ENCODE measurements at regions not wholly inside any gene's neighbourhood (a gene's known extent, or its start where the extent isn't known, plus 50 kb on each side); places are given as distances from the start of the nearest gene placed in this dataset.

DNA sequence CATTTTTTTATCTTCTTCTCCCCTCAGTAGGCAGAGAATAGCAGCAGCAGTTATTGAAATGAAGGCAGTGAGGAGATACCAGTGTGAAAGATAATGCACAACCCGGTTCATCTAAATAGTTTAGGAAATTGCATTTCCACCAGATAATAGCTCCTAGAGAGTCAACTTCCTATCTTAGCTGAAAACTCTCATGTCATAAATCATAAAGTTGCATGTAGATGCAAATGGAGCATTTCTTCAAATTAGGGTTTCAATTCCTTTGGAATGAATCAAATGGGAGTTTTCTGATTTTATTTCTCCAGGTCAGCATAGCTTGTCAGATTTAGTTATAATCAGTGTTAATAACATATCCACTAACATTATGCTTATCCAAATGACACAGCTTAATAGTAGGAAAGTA is 335.3 kb downstream of the CNTNAP4 start:
- no peak overlapping the region for H3K4me3 Mint-ChIP-seq
- H3K27ac Mint-ChIP-seq, result no peak overlapping the region
- H3K4me1 Mint-ChIP-seq (ENCODE audit: low read depth), result no peaks in the 10 kb centered on the region
- H3K9me3 Mint-ChIP-seq, result peaks cover 2% of the 10 kb centered on the region
- no peak for DNase-seq
- H3K36me3 Mint-ChIP-seq (ENCODE audit: low read depth), result no peaks in the 10 kb centered on the region
- no peaks in the 10 kb centered on the region for H3K27me3 Mint-ChIP-seq

DNA sequence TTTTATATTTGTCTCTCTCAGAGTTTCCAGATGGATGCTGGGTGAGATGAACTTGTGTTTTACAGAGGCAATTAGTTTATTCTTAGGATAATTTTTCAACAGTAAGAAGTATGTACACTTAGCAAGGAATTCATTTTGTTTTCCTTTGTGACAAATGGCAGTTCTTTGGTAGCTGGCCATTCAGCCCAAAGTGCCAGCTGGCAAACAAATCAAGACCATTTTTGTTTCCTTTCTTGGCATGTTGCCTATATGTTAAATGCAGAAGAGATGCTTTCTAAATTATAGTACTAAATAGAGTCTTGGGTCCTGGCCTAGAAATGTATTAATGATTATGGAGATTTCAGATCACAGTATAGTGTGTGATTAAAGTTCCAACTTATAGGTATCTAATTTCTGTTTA is 337.1 kb downstream of the CNTNAP4 start:
- no peak overlapping the region for H3K4me3 Mint-ChIP-seq
- H3K27me3 Mint-ChIP-seq, result no peaks in the 10 kb centered on the region
- DNase-seq, result no peak
- no peaks in the 10 kb centered on the region for H3K36me3 Mint-ChIP-seq (ENCODE audit: low read depth)
- no peaks in the 10 kb centered on the region for H3K4me1 Mint-ChIP-seq (ENCODE audit: low read depth)
- H3K27ac Mint-ChIP-seq, result no peak overlapping the region
- peaks cover 10% of the 10 kb centered on the region for H3K9me3 Mint-ChIP-seq

DNA sequence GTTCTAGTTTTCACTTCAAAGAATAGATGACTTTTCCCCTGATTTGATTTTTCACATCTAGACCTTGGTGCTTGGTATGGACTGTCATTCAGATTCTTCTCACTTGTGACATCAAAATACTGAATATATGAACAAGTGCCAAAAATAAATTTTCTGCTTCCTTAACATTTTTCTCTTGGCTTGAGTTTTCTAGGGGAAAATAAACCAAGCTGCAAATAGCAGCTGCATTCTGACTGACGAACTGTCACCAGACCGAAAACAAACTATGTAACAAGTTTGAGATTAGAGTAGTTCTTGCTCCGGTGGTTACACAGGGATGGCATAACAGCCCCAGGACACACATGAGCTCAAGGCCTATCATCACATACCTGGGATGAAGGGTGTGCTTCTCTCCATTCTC is 345.7 kb downstream of the CNTNAP4 start:
- no peaks in the 10 kb centered on the region for H3K27me3 Mint-ChIP-seq
- no peaks in the 10 kb centered on the region for H3K4me1 Mint-ChIP-seq (ENCODE audit: low read depth)
- H3K9me3 Mint-ChIP-seq, result peaks cover 18% of the 10 kb centered on the region
- no peak for DNase-seq
- no peaks in the 10 kb centered on the region for H3K36me3 Mint-ChIP-seq (ENCODE audit: low read depth)
- H3K27ac Mint-ChIP-seq, result no peak overlapping the region
- no peak overlapping the region for H3K4me3 Mint-ChIP-seq

DNA sequence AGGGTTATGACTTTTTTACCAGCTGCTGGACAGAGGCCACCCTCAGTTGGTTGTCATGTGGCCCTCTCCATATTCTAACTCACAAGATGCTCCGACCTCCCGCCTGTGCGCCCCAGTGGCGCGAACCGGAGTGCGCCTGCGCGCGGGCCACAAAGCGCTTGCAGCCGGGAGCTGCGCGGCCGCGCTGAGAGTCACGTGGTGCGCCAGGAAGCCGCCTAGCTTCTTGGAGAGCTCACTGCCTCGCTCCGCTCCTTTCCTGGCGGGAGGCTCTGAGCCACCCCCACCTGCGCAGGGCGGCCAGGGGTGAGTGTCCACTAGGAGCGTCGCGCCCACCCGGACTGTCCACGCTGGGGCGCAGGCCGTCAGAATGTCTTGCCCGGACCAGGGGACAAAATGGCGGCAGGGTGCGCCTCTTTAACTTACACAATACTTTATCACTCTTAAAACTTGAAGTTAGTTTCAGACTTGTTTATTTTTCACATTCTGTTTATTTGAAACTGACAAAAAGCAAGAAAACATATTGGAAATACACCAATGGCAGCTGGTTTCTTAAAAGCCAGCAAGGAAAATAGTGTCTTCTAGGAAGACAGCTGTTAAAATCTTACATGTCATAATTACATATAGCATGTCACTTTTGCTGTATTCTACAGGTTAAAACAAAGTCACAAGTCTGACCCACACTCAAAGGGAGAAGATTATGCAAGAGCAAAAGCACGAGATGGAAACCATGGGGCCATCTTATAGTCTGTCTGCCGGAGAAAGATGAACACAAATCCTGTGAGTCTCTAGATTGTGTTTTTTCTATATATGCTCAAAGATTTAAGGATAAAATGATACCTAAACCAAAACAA is 357.9 kb downstream of the CNTNAP4 start:
- H3K4me1 Mint-ChIP-seq (ENCODE audit: low read depth), result no peaks in the 10 kb centered on the region
- no peak overlapping the region for H3K4me3 Mint-ChIP-seq

DNA sequence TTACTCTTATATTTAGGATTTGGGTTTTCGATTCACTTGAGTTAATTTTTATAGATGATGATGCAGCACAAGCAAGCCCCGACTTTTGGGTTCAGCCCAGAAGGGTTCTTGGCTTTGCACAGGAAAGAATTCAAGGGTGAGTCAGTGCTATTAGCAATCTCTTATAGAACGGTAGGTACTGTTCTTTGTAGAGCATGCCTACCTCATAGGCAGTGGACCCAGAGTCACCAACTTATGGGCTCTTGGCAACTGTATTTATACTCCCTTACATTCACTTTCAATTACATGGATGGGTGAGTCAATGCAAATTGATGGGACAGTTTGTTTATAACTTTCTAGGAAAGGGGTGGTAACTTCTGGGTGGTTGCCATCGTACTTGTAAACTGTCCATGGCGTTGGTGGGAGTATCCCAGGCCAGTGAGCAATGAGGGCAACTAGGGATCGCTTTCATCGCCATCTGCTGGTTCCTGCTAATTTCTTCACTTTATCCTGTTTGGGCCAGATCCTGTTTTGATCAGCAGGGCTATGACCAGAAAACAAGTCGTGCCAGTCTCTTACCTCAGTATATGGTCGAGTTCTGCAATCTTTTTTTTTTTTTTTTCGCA is 362.6 kb downstream of the CNTNAP4 start:
- Mint-ChIP-seq H3K4me3 (no peak overlapping the region), H3K9me3 (peaks cover 11% of the 10 kb centered on the region), H3K4me1 (ENCODE audit: low read depth) (no peaks in the 10 kb centered on the region), H3K27ac (no peak overlapping the region), H3K27me3 (no peaks in the 10 kb centered on the region), H3K36me3 (ENCODE audit: low read depth) (no peaks in the 10 kb centered on the region)
- no peak for DNase-seq

More for the DNA sequence above, 357.9 kb downstream of the CNTNAP4 start:
- peaks cover 14% of the 10 kb centered on the region for H3K9me3 Mint-ChIP-seq
- DNase-seq, result no peak
- no peaks in the 10 kb centered on the region for H3K36me3 Mint-ChIP-seq (ENCODE audit: low read depth)
- H3K27ac Mint-ChIP-seq, result no peak overlapping the region
- no peaks in the 10 kb centered on the region for H3K27me3 Mint-ChIP-seq

DNA sequence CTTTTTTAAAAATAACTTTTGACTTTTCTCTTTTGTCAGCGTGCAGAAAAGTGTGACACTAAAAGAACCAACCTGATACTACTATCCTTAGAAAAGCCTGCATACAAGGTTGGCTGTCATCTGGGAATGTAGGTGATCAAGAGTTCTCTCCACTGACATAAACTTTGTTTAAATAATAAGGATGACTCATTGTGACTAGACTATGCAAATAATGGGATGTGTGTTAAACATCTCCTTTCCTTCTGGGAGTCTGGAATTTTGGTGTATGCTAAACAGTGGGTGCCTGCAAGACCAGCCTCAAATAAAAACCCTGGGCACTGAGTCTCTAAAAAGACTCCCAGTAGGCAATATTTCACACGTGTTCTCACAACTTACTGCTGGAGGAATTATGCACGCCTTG is 373.4 kb downstream of the CNTNAP4 start:
- H3K9me3 Mint-ChIP-seq, result no peaks in the 10 kb centered on the region
- H3K4me3 Mint-ChIP-seq, result no peak overlapping the region
- no peaks in the 10 kb centered on the region for H3K27me3 Mint-ChIP-seq
- no peaks in the 10 kb centered on the region for H3K4me1 Mint-ChIP-seq (ENCODE audit: low read depth)
- no peak overlapping the region for H3K27ac Mint-ChIP-seq
- DNase-seq, result no peak
- H3K36me3 Mint-ChIP-seq (ENCODE audit: low read depth), result no peaks in the 10 kb centered on the region

DNA sequence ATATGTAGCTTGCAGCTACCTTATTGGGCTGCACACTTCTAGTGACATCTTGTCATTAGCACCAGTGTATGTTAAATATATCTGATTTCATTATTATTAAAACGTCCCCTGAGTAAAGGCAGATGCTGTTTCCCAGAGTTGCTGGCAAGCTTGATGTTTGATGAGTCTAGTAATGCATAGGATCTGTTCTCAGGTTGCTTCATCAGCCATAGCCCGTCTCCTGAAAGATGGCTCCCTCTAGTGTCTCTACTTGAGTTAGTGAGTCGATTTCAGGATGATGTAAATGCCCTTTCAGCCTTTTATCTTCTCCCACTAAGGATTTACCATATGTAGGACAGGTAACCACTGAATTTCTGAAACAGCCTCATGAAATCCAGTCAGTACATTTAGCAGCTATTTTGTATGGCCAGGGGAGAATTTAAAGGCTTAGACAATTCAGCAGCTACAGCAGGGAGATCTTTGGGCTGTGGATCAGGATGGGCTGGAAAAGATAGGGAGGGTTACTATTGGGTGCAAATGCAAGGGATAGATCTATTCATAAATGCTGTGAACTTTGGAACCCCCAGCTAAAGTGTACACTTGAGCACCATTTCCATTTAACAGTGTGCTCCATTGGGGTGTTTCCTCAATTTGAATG is 376.3 kb downstream of the CNTNAP4 start:
- Mint-ChIP-seq H3K27ac (no peak overlapping the region), H3K4me1 (ENCODE audit: low read depth) (no peaks in the 10 kb centered on the region), H3K4me3 (no peak overlapping the region), H3K27me3 (no peaks in the 10 kb centered on the region), H3K36me3 (ENCODE audit: low read depth) (no peaks in the 10 kb centered on the region), H3K9me3 (no peaks in the 10 kb centered on the region)
- no peak for DNase-seq

GRCh38 chr16:76654088-76654820 is 377.1 kb downstream of the CNTNAP4 start:
- Mint-ChIP-seq H3K9me3 (no peaks in the 10 kb centered on the region), H3K27ac (no peak overlapping the region), H3K4me1 (ENCODE audit: low read depth) (no peaks in the 10 kb centered on the region), H3K4me3 (no peak overlapping the region), H3K27me3 (no peaks in the 10 kb centered on the region), H3K36me3 (ENCODE audit: low read depth) (no peaks in the 10 kb centered on the region)
- no peak for DNase-seq

GRCh38 chr16:76656994-76657393 is 379.8 kb downstream of the CNTNAP4 start:
- H3K4me1 Mint-ChIP-seq (ENCODE audit: low read depth), result no peaks in the 10 kb centered on the region
- H3K36me3 Mint-ChIP-seq (ENCODE audit: low read depth), result no peaks in the 10 kb centered on the region
- H3K4me3 Mint-ChIP-seq, result no peak overlapping the region
- H3K9me3 Mint-ChIP-seq, result no peaks in the 10 kb centered on the region
- H3K27ac Mint-ChIP-seq, result no peak overlapping the region
- no peaks in the 10 kb centered on the region for H3K27me3 Mint-ChIP-seq
- no peak for DNase-seq

DNA sequence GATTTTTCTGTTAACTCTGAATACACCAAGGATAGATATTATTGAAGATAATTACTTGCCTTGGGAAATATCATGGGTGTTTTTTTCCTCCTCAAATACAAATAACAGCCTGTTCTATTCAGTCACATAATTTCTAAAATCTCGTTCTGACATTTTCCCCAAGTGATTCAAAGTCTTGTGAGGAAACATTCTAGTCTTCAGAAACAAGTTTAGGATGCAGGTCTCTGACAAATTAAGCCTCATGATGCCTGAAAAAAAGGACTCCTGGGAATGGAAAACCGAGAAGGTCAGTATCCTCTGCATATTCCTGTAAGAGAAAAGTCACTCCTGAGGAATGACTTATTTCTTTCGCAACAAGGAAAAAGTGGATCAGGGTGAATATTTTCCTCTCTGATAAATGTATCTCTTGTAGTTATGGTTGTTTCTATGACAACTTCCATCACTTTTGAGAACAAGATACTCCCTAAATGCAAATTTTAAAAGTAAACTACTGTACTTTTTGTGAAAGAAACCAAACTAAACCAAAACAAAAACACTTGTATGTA is 384.6 kb downstream of the CNTNAP4 start:
- Mint-ChIP-seq H3K27me3 (no peaks in the 10 kb centered on the region), H3K4me3 (no peak overlapping the region), H3K36me3 (ENCODE audit: low read depth) (no peaks in the 10 kb centered on the region), H3K9me3 (peaks cover 2% of the 10 kb centered on the region), H3K4me1 (ENCODE audit: low read depth) (no peaks in the 10 kb centered on the region), H3K27ac (no peak overlapping the region)
- DNase-seq, result no peak

DNA sequence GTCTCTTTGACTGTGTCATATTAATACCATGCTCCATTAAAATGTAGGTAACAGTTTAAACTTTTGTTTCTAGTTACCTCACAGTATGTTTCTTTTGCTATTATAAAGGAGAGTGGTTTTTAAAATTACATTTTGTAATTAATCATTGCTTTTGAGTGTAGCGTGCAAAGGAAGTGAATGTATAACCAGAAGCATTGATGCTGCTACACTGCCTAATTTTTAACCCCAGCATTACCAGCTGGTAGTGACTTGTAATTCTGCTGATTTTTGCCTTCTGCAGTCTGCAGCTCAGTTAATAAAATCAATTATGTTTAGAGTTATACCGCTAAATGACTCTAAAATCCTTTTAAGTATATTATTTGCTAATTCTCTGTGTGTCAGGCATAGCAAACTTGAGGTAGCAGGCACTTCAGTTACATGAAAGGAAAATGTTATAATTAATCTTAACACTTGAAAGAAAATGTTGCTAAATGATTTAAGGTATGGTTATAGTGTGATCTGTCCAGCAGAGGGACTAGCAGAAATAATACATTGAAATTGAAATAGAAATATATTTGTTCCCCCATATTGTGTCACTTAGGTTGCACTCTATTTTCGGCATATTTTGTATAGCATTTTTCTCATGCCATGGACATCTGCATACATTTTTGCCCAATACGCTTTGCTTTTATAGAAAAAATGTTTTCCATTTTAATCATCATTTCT is 388.5 kb downstream of the CNTNAP4 start:
- no peak overlapping the region for H3K27ac Mint-ChIP-seq
- no peak for DNase-seq
- no peaks in the 10 kb centered on the region for H3K36me3 Mint-ChIP-seq (ENCODE audit: low read depth)
- H3K9me3 Mint-ChIP-seq, result peaks cover 2% of the 10 kb centered on the region
- H3K27me3 Mint-ChIP-seq, result no peaks in the 10 kb centered on the region
- no peaks in the 10 kb centered on the region for H3K4me1 Mint-ChIP-seq (ENCODE audit: low read depth)
- H3K4me3 Mint-ChIP-seq, result no peak overlapping the region

GRCh38 chr16:76668207-76668725 is 391.1 kb downstream of the CNTNAP4 start:
- Mint-ChIP-seq H3K27me3 (no peaks in the 10 kb centered on the region), H3K4me1 (ENCODE audit: low read depth) (no peaks in the 10 kb centered on the region), H3K9me3 (peaks cover 2% of the 10 kb centered on the region), H3K27ac (no peak overlapping the region), H3K4me3 (no peak overlapping the region), H3K36me3 (ENCODE audit: low read depth) (no peaks in the 10 kb centered on the region)
- DNase-seq, result no peak

DNA sequence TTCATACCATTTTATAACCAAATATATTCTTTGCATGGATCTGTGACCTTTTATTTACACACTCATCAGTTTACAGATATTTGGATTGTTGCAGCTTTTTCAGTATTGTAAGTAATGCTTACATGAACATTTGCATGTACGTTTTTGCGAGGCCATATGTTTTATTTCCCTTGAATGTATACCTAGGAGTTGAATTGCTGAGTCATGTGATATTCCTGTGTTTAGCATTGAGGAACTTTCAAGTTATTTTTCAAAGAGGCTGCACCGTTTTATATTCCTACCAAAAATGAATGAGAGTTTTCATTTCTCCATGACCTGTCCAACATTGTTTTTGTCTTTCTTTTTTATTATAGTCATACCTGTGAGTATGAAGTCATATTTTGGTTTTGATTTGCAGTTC is 392.1 kb downstream of the CNTNAP4 start:
- no peaks in the 10 kb centered on the region for H3K36me3 Mint-ChIP-seq (ENCODE audit: low read depth)
- no peaks in the 10 kb centered on the region for H3K4me1 Mint-ChIP-seq (ENCODE audit: low read depth)
- H3K9me3 Mint-ChIP-seq, result no peaks in the 10 kb centered on the region
- DNase-seq, result no peak
- H3K27ac Mint-ChIP-seq, result no peak overlapping the region
- no peak overlapping the region for H3K4me3 Mint-ChIP-seq
- no peaks in the 10 kb centered on the region for H3K27me3 Mint-ChIP-seq
